HepG2 (cell line): ENCODE measurements at regions not wholly inside any gene's neighbourhood (a gene's known extent, or its start where the extent isn't known, plus 50 kb on each side); places are given as distances from the start of the nearest gene placed in this dataset.

Experiments used
- ATAC-seq: fragments of 200-7000 bp; cut with Tn5 transposase; 3 replicates; pipeline ENCODE4 v1.9.1; 2020; ENCODE audit warnings: mild to moderate bottlenecking, moderate library complexity
- BruUV-seq: library from RNA; stranded (reverse); fragments of 400-500 nt; replicated peaks from 2 replicates; lab custom pipeline; 2021; lab: Mats Ljungman, UMichigan
- CTCF ChIA-PET: fragments of 300-600 bp; formaldehyde crosslinking; extraction: SDS; loops from one replicate; lab custom pipeline; 2021; ENCODE audit warnings: low total read pairs, inconsistent platforms, low intra/inter-chr PET ratio; lab: Yijun Ruan, JAX
- POLR2A ChIA-PET: fragments of 350-600 bp; sonication (Branson Sonifier 250); formaldehyde crosslinking; loops from one replicate; lab custom pipeline; 2020; ENCODE audit warnings: antibody characterized with exemption, inconsistent platforms; lab: Yijun Ruan, JAX
- DNase-seq: peaks from one replicate; pipeline ENCODE4 v3.0.0-alpha.2; 2015; ENCODE audit warnings: low spot score
- FAIRE-seq: peaks from 3 replicates; lab custom pipeline; 2011; peaks lifted over from hg19 to GRCh38; lab: Jason Lieb, UNC
- H2AFZ ChIP-seq: one replicate; pipeline ENCODE4 v1.6.1; 2011; ENCODE audit warnings: low read length, inconsistent platforms
- H3K27ac ChIP-seq: fragments of 300-600 bp; 3 replicates; pipeline ENCODE4 v1.8.0; 2011; ENCODE audit warnings: mixed run types, mild to moderate bottlenecking, mixed read lengths, low read length, inconsistent platforms; ENCODE audit not compliant: insufficient read depth; ENCODE audit errors: extremely low read length
- H3K27me3 ChIP-seq, 2 experiments: fragments of 200-600 bp in 1 of 2; 2 replicates in 1 of 2; 3 replicates in 1 of 2; pipeline versions ENCODE4 v1.6.0 to v1.8.0; 2011; ENCODE audit warnings: low read length in 2 of 2, mild to moderate bottlenecking in 2 of 2, moderate library complexity in 2 of 2, inconsistent platforms in 1 of 2; ENCODE audit not compliant: insufficient read depth in 2 of 2, control insufficient read depth in 1 of 2
- H3K36me3 ChIP-seq, 2 experiments: fragments of 200-600 bp in 1 of 2; replicated peaks in 1 of 2; 2 replicates in 1 of 2; 3 replicates in 1 of 2; pipeline versions ENCODE4 v1.5.1 to v1.8.0; 2011; ENCODE audit warnings: low read length in 2 of 2, inconsistent platforms in 1 of 2; ENCODE audit not compliant: insufficient read depth in 2 of 2, control insufficient read depth in 1 of 2
- H3K4me1 ChIP-seq: 2 replicates; pipeline ENCODE4 v1.5.1; 2012; ENCODE audit warnings: low read length, inconsistent platforms; ENCODE audit not compliant: insufficient read depth
- H3K4me2 ChIP-seq: 2 replicates; pipeline ENCODE4 v1.6.0; 2011; ENCODE audit warnings: low read depth, low read length, inconsistent platforms
- H3K4me3 ChIP-seq, 3 experiments: fragments of 200-600 bp in 1 of 3; sonication (generic), shearing (Covaris generic) in 1 of 3; replicated peaks in 1 of 3; 2 replicates each; pipeline ENCODE4 v1.5.1; 2011 to 2016; ENCODE audit warnings: low read length in 3 of 3, inconsistent platforms in 2 of 3, low read depth in 2 of 3, mild to moderate bottlenecking in 2 of 3, control low read depth in 1 of 3, mixed read lengths in 1 of 3; ENCODE audit not compliant: insufficient read depth in 1 of 3
- H3K79me2 ChIP-seq: one replicate; pipeline ENCODE4 v1.6.1; 2011; ENCODE audit warnings: low read length, inconsistent platforms; ENCODE audit not compliant: insufficient read depth
- H3K9ac ChIP-seq: 2 replicates; pipeline ENCODE4 v1.6.0; 2011; ENCODE audit warnings: mild to moderate bottlenecking, low read depth, low read length, inconsistent platforms; ENCODE audit not compliant: insufficient read depth
- H3K9me3 ChIP-seq: 2 replicates; pipeline ENCODE4 v1.5.1; 2012; ENCODE audit warnings: mild to moderate bottlenecking, low read length
- H4K20me1 ChIP-seq: 2 replicates; pipeline ENCODE4 v1.6.0; 2011; ENCODE audit warnings: inconsistent platforms, mild to moderate bottlenecking, low read length, moderate library complexity; ENCODE audit not compliant: insufficient read depth
- ATM ChIP-seq: fragments of 450-650 bp; IDR thresholded peaks from 2 replicates; pipeline ENCODE4 v1.7.1; 2017; ENCODE audit warnings: mild to moderate bottlenecking, borderline replicate concordance
- BRF2 ChIP-seq: sonication (generic); formaldehyde crosslinking; IDR thresholded peaks from 2 replicates; pipeline ENCODE4 v1.8.1; 2022; ENCODE audit warnings: mild to moderate bottlenecking, missing genetic modification reagents
- DR1 ChIP-seq: sonication (generic); formaldehyde crosslinking; IDR thresholded peaks from 2 replicates; pipeline ENCODE4 v1.8.0; 2021; ENCODE audit warnings: mild to moderate bottlenecking, missing genetic modification reagents, inconsistent platforms
- FOXP1 ChIP-seq, 2 experiments: fragments of 450-650 bp in 1 of 2; IDR thresholded peaks; 2 replicates each; pipeline ENCODE4 v1.6.1; 2017 to 2018; ENCODE audit warnings: antibody characterized with exemption in 1 of 2
- FUBP1 ChIP-seq: sonication (generic); formaldehyde crosslinking; IDR thresholded peaks from 2 replicates; pipeline ENCODE4 v1.5.1; 2020; ENCODE audit warnings: missing genetic modification reagents, mild to moderate bottlenecking, borderline replicate concordance
- HNF1B ChIP-seq: sonication (generic); formaldehyde crosslinking; IDR thresholded peaks from 2 replicates; pipeline ENCODE4 v1.5.1; 2020; ENCODE audit warnings: mild to moderate bottlenecking, moderate library complexity, missing genetic modification reagents
- HNRNPLL ChIP-seq: fragments of 200-400 bp; formaldehyde crosslinking; IDR thresholded peaks from 2 replicates; pipeline ENCODE4 v1.6.1; 2017; ENCODE audit warnings: mild to moderate bottlenecking, low read depth, low read length; ENCODE audit not compliant: poor library complexity, severe bottlenecking
- KDM6A ChIP-seq: IDR thresholded peaks from 2 replicates; pipeline ENCODE4 v1.6.1; 2016; ENCODE audit warnings: low read depth
- LCORL ChIP-seq, 2 experiments: fragments of 450-650 bp in 1 of 2; sonication (generic) in 1 of 2; formaldehyde crosslinking in 1 of 2; IDR thresholded peaks; 2 replicates each; pipeline versions ENCODE4 v1.5.0 to v1.6.1; 2017 to 2020; ENCODE audit warnings: antibody characterized with exemption in 1 of 2, missing genetic modification reagents in 1 of 2
- SMAD9 ChIP-seq: sonication (generic); formaldehyde crosslinking; IDR thresholded peaks from 2 replicates; pipeline ENCODE4 v1.5.1; 2020; ENCODE audit warnings: mild to moderate bottlenecking, missing genetic modification reagents
- SOX5 ChIP-seq: IDR thresholded peaks from 2 replicates; pipeline ENCODE4 v1.6.1; 2016; ENCODE audit warnings: borderline replicate concordance
- TBX2 ChIP-seq: sonication (generic); formaldehyde crosslinking; IDR thresholded peaks from 2 replicates; pipeline ENCODE4 v1.5.0; 2020; ENCODE audit warnings: missing genetic modification reagents, mild to moderate bottlenecking, borderline replicate concordance
- THAP9 ChIP-seq: sonication (generic); formaldehyde crosslinking; IDR thresholded peaks from 2 replicates; pipeline ENCODE4; 2020; ENCODE audit warnings: missing genetic modification reagents, mild to moderate bottlenecking, borderline replicate concordance
- ZNF382 ChIP-seq: sonication (generic); formaldehyde crosslinking; IDR thresholded peaks from 2 replicates; pipeline ENCODE4 v1.5.0; 2020; ENCODE audit warnings: missing genetic modification reagents, mild to moderate bottlenecking, borderline replicate concordance
- ZNF501 ChIP-seq: sonication (generic); formaldehyde crosslinking; IDR thresholded peaks from 2 replicates; pipeline ENCODE4 v1.5.1; 2020; ENCODE audit warnings: mild to moderate bottlenecking, moderate library complexity, missing genetic modification reagents
- WGBS: methylation state at CpG from one replicate; pipeline ENCODE4 v1.1.6; 2017; ENCODE audit warnings: low lambda C conversion rate; 5-methylcytosine and 5-hydroxymethylcytosine counted together
- in situ Hi-C: cut with HindIII; loops from 2 replicates; pipeline ENCODE4 v1.10.0; 2017; ENCODE audit warnings: low pct_unique_long_range_greater_than_20kb; ENCODE audit not compliant: extremely low pct_ligation_motif_present
- intact Hi-C: fragments of 100-400 bp; cut with micrococcal nuclease; formaldehyde crosslinking; loops from one replicate; pipeline ENCODE4 v1.10.0; 2022; ENCODE audit not compliant: unreplicated experiment

- TF ChIP-seq SMAD9 (CRISPR knock-in tag), result no peak
- no peak for TF ChIP-seq THAP9 (CRISPR knock-in tag)
- TF ChIP-seq HNF1B (CRISPR knock-in tag), result no peak
Measured at GRCh38 chr3:104275199-104275598, 1091.5 kb upstream of the ALCAM start (continued).

- H3K9me3 ChIP-seq, result peaks cover 64% of the 10 kb centered on the region
- no peaks in the 10 kb centered on the region for H3K27me3 ChIP-seq
- ChIA-PET POLR2A (no interaction called here), CTCF (no interaction called here)
- H3K36me3 ChIP-seq, result no peaks in the 10 kb centered on the region
- no peak overlapping the region for H3K4me3 ChIP-seq
- H3K9ac ChIP-seq, result no peak overlapping the region
- FAIRE-seq, result no peak
- no peak overlapping the region for H3K27ac ChIP-seq
- H3K79me2 ChIP-seq, result no peaks in the 10 kb centered on the region
- H2AFZ ChIP-seq, result no peak overlapping the region
- BruUV-seq, result no TSS peak
- ATAC-seq, result no peak; the same call in 2 of the 3 replicates
- H3K4me1 ChIP-seq, result no peaks in the 10 kb centered on the region
- peak overlapping the region; percentile 35; the same call in 1 of the 2 replicates for H3K4me2 ChIP-seq
- intact Hi-C loops, result no loop called here
- no peak for DNase-seq
- no peaks in the 10 kb centered on the region for H4K20me1 ChIP-seq
- in situ Hi-C loops, result no loop called here
- 0% methylated on average over 1 of the region's 1 CpG for WGBS
- TF ChIP-seq ZNF501 (CRISPR knock-in tag), result no peak
- no peak for TF ChIP-seq FOXP1 (IDR thresholded peaks at IDR 0.05)
- no peak for TF ChIP-seq FOXP1 (CRISPR knock-in tag; IDR thresholded peaks at IDR 0.05)
- no peak for TF ChIP-seq SOX5
- no peak for TF ChIP-seq DR1 (CRISPR knock-in tag)
- TF ChIP-seq LCORL (IDR thresholded peaks at IDR 0.05), result no peak
- no peak for TF ChIP-seq LCORL (CRISPR knock-in tag; IDR thresholded peaks at IDR 0.05)
- TF ChIP-seq HNRNPLL, result no peak
- no peak for TF ChIP-seq ATM
- TF ChIP-seq FUBP1, result no peak
- TF ChIP-seq ZNF382 (CRISPR knock-in tag), result no peak
- no peak for TF ChIP-seq KDM6A (CRISPR knock-in tag)
- TF ChIP-seq BRF2 (CRISPR knock-in tag), result no peak
- no peak for TF ChIP-seq TBX2 (CRISPR knock-in tag)
Measured at GRCh38 chr3:104279617-104280016, 1087.1 kb upstream of the ALCAM start.
